ENCODE measurements at regions not wholly inside any gene's neighbourhood (a gene's known extent, or its start where the extent isn't known, plus 50 kb on each side); places are given as distances from the start of the nearest gene placed in this dataset.
A peak's percentile ranks its signal among the peaks of the same experiment; 100 is the strongest.

GRCh38 chr9:107628444-107628843, 138.9 kb upstream of the KLF4 start:
- no peak for TF ChIP-seq POLR2A (IDR thresholded peaks at IDR 0.05; ENCODE audit: low read depth, low read length)
- DNase-seq (ENCODE audit: insufficient read length, low spot score) (no peak), FAIRE-seq (no peak)

DNA sequence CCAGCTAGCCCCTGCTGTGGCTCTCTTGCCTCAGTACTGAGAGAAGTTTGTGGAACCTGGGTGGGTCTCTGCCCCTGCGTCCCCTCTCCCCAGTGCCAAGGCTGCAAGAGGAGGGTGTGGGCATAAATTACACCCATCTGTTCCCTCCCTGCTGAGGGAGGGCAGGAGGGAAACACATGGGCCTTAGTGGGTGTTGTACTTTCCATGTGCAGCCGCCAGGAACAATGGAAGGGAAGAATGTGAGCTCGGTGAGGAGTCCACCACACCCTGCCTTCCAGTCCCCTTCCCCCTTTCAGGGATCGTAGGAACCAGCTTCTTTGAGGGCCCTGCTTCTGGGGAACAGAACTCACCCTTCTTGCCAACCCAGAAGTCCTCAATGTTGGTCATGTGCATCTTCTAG, 138.2 kb upstream of the KLF4 start:
- no peak for TF ChIP-seq POLR2A (IDR thresholded peaks at IDR 0.05; ENCODE audit: low read depth, low read length)
- DNase-seq (ENCODE audit: insufficient read length, low spot score): no peak
- no peak for FAIRE-seq

GRCh38 chr9:107626118-107626517, 136.5 kb upstream of the KLF4 start:
- DNase-seq (ENCODE audit: insufficient read length, low spot score) (no peak), FAIRE-seq (no peak)
- TF ChIP-seq POLR2A (IDR thresholded peaks at IDR 0.05; ENCODE audit: low read depth, low read length): no peak

DNA sequence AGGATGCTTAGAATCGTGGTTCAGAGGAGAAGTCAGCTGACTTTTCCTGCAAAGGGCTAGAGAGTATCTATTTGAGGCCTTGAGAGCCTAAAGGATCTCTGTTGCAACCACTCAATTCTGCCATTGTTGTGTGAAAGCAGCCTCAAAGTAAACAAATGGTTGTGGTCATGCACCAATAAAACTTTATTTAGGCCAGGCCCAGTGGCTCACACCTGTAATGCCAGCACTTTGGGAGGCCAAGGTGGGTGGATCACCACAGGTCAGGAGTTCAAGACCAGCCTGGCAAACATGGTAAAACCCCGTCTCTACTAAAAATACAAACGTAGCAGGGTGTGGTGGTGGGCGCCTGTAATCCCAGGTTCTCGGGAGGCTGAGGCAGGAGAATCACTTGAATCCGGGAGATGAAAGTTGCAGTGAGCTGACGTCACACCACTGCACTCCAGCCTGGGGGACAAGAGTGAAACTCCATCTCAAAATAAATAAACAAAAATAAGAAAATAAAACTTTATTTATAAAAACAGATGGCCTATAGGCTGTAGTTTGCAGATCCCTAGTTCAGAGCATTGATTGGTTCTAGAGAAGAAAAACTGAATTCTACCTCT, 135.9 kb upstream of the KLF4 start:
- TF ChIP-seq POLR2A (IDR thresholded peaks at IDR 0.05; ENCODE audit: low read depth, low read length): no peak
- no peak for DNase-seq (ENCODE audit: insufficient read length, low spot score)
- no peak for FAIRE-seq

- TF ChIP-seq POLR2A (IDR thresholded peaks at IDR 0.05; ENCODE audit: low read depth, low read length): no peak
- peak; percentile 71 for DNase-seq (ENCODE audit: insufficient read length, low spot score)
- FAIRE-seq: no peak
Observed at GRCh38 chr9:107624234-107624948, 134.8 kb upstream of the KLF4 start.

GRCh38 chr9:107621436-107621835, 131.9 kb upstream of the KLF4 start:
- no peak for TF ChIP-seq POLR2A (IDR thresholded peaks at IDR 0.05; ENCODE audit: low read depth, low read length)
- FAIRE-seq: no peak

DNA sequence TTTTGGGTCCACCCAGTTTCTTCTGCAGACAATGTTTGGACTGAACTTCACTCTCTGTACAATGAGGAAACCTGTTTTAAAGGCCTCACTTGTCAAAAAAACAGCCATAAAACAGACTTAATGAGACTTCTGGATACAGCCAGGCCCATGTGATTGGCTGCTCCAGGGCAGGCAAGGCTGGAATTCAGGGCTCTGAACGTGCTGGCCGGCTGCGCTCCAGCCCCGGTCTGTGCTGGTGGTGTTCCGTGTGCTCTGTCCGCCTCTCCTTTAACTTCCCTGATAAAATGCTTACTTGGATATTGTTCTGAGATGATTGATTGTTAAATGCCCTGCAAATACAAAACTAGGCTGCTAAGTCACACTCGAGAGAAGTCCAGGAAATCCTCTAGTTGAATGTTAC, 131.2 kb upstream of the KLF4 start:
- no peak for TF ChIP-seq POLR2A (IDR thresholded peaks at IDR 0.05; ENCODE audit: low read depth, low read length)
- no peak for DNase-seq (ENCODE audit: insufficient read length, low spot score)
- no peak for FAIRE-seq

More at GRCh38 chr9:107621436-107621835, 131.9 kb upstream of the KLF4 start:
- DNase-seq (ENCODE audit: insufficient read length, low spot score): no peak

DNA sequence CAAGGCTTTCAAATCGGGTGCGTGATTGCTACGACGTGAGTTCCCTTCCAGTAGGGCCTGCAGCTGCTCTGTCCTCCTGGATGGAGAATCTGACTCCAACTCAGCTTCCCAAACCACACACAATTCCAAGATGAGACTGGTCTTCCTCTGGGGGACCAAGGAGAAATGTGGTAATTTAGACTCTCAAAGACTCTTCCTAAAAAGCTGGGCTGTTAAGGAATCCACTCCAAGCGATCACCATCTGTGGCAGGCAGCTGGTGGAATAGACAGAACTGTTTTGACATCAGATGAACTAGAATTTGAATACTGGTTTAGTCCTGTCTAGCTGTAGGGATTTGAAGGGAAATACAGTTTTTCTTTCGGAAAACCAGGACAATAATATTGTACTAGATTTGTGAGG, 130.7 kb upstream of the KLF4 start:
- TF ChIP-seq POLR2A (IDR thresholded peaks at IDR 0.05; ENCODE audit: low read depth, low read length): no peak
- FAIRE-seq (no peak), DNase-seq (ENCODE audit: insufficient read length, low spot score) (no peak)

DNA sequence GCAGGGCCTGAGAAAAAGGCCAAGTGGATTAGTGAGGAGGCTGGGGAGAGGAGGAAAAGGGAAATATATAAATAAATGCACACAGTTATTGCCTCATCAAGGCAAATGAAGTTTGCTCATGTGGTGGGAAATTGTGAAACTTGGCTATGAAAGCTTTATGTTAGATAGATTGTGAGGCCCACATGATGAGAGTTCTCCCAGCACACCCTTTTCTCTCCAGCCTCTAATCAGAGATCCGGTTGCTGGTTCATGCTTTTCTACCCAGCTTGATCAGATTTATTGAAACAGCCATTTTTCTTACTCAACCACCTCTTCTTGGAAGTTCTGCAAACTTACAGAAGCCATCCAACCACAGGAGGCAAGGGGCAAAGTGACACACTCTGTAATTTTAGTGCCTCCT, 125.8 kb upstream of the KLF4 start:
- DNase-seq (ENCODE audit: insufficient read length, low spot score) (no peak), FAIRE-seq (no peak)
- TF ChIP-seq POLR2A (IDR thresholded peaks at IDR 0.05; ENCODE audit: low read depth, low read length): no peak

DNA sequence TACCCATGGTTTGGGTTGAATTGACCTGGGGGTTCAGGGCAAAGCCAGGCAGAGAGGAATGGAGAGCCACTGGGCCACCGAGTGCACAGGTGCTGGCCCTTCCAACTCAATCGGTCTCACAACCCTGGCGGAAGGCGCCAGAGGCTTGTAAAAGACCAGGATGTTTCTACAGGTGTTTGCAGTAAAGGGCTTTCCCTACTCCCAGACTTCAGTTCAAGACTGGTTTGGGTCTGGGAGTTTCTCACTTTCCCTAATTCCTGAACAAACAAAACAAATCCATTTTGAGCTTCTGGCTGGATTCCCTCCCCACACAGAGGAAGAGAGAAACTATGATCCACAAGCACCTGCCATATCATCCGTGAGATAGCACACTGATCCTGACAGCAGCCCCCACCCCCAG, 125.2 kb upstream of the KLF4 start:
- FAIRE-seq: no peak
- TF ChIP-seq POLR2A (IDR thresholded peaks at IDR 0.05; ENCODE audit: low read depth, low read length): no peak
- DNase-seq (ENCODE audit: insufficient read length, low spot score): no peak

GRCh38 chr9:107613321-107613720, 123.8 kb upstream of the KLF4 start:
- DNase-seq (ENCODE audit: insufficient read length, low spot score) (no peak), FAIRE-seq (no peak)
- TF ChIP-seq POLR2A (IDR thresholded peaks at IDR 0.05; ENCODE audit: low read depth, low read length): no peak

DNA sequence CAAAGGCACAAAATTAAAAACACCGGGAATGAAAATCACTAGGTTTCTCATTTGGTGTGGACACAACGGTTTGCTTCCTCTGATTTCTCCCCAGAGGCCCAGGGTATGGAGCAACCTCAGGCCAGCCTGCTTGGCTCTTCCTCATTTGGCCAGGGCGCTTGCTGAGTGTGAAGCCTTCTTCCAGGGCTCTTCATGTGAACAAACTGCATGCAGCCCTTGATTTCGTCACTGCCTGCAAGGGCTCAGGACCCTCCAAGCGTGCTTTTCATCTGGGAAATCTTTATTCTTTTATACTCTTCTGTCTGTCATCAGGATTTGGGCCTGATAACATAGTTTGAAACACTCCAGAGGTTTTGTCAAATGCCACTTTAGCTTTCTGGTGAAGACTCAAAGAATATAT, 122.6 kb upstream of the KLF4 start:
- no peak for TF ChIP-seq POLR2A (IDR thresholded peaks at IDR 0.05; ENCODE audit: low read depth, low read length)
- FAIRE-seq (no peak), DNase-seq (ENCODE audit: insufficient read length, low spot score) (no peak)

DNA sequence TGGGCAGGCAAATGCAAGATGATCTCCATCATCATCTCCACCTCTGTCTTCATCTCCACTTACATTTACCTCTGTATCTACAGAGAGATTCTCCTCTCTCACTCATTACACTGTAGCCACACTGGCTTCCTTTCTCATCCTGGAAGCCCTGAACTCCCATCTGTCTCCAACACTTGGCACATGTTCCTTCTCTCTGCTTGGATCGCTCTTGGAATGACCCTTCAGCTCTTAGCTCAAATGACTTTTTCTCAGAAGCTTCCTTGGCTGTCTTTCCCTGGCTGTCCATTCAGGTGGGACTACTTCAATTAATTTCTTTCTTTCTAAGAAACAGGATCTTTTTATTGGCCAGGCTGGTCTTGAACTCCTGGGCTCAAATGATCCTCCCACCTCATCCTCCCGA, 120.0 kb upstream of the KLF4 start:
- no peak for FAIRE-seq
- DNase-seq (ENCODE audit: insufficient read length, low spot score): no peak
- TF ChIP-seq POLR2A (IDR thresholded peaks at IDR 0.05; ENCODE audit: low read depth, low read length): no peak

DNA sequence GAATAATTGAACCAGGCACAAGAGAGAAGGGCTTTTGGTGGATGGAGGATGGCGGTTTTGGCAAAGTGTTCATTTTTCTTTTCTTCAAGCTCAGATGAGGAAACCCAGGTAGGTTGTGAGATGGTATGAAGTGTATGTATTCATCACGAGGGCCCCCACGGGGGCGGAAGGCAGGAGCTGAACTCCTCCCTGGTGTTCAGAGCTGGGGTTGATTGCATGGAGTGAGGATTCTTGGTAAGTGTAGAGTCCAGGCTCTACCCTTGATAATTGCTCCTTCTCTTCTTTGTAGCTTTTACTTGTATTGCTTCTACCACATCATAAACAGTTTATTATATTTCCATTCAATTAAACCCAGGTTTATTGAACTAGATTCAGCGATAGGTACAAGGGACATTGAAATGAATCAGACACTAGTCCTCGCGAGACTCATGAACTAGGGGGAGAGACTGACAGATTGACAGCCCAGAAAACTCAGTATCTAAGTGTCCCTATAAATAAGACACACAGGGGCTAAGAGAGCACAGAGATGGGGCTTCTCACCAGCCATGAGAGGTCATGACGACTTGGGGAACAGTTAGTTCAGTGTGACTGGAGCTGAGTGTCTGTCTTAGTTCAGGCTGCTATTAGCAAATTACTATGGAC, 116.7 kb upstream of the KLF4 start:
- FAIRE-seq (no peak), DNase-seq (ENCODE audit: insufficient read length, low spot score) (no peak)
- TF ChIP-seq POLR2A (IDR thresholded peaks at IDR 0.05; ENCODE audit: low read depth, low read length): no peak

- DNase-seq (ENCODE audit: insufficient read length, low spot score) (no peak), FAIRE-seq (no peak)
- TF ChIP-seq POLR2A (IDR thresholded peaks at IDR 0.05; ENCODE audit: low read depth, low read length): no peak
Observed at GRCh38 chr9:107605041-107605440, 115.5 kb upstream of the KLF4 start.

All from H54 (cell line).